ENCODE measurements at regions not wholly inside any gene's neighbourhood (a gene's known extent, or its start where the extent isn't known, plus 50 kb on each side); places are given as distances from the start of the nearest gene placed in this dataset.
"Not testable (repeated sequence)": the region's sequence is repeated elsewhere in the genome, so short reads cannot be mapped to it uniquely, and the experiment has no call there.

- not testable (repeated sequence) for H2AFZ ChIP-seq (ENCODE audit: insufficient read depth, low read length, poor library complexity); H2BK12ac ChIP-seq (ENCODE audit: low read length); H3K79me1 ChIP-seq (ENCODE audit: low read length); H3K18ac ChIP-seq (ENCODE audit: low read length); H3K4me1 ChIP-seq (ENCODE audit: control insufficient read depth in 1 of 2, insufficient read depth in 2 of 2, low read length in 2 of 2); H3K4me3 ChIP-seq (ENCODE audit: low read depth, low read length); H3K27ac ChIP-seq (ENCODE audit: low read depth, low read length); H3K9ac ChIP-seq (ENCODE audit: low read length); H3K14ac ChIP-seq (ENCODE audit: low read length); H4K91ac ChIP-seq (ENCODE audit: low read depth, low read length); H3K36me3 ChIP-seq (ENCODE audit: control insufficient read depth in 1 of 2, insufficient read depth in 2 of 2, low read length in 2 of 2); H4K8ac ChIP-seq (ENCODE audit: low read depth, low read length); H4K12ac ChIP-seq (ENCODE audit: low read depth, low read length); H3K4me2 ChIP-seq (ENCODE audit: low read length); DNase-seq; H3K9me3 ChIP-seq (ENCODE audit: insufficient read depth, low read depth, low read length); H3K4ac ChIP-seq (ENCODE audit: low read depth, low read length); H2BK120ac ChIP-seq (ENCODE audit: insufficient read depth, low read length, poor library complexity); H3K27me3 ChIP-seq (ENCODE audit: insufficient read depth, low read length); H3K79me2 ChIP-seq (ENCODE audit: control insufficient read depth, insufficient read depth, low read length, poor library complexity); H2AK5ac ChIP-seq (ENCODE audit: low read length); H2BK5ac ChIP-seq (ENCODE audit: low read depth, low read length, poor library complexity); H3K23ac ChIP-seq (ENCODE audit: low read length)
- no CpG with 5 or more reads among the region's 1 CpG for whole genome bisulfite sequencing (ENCODE audit: extremely low coverage, insufficient coverage, insufficient read length)
Measured at GRCh38 chr12:46988122-46988521, 91.3 kb upstream of the PCED1B start.

- Histone ChIP-seq H3K9me3 (ENCODE audit: insufficient read depth, low read depth, low read length) (peaks cover 3% of the 10 kb centered on the region), H2AK5ac (ENCODE audit: low read length) (no peak overlapping the region), H3K4me1 (ENCODE audit: control insufficient read depth in 1 of 2, insufficient read depth in 2 of 2, low read length in 2 of 2) (no peaks in the 10 kb centered on the region), H3K4ac (ENCODE audit: low read depth, low read length) (no peak overlapping the region), H3K79me2 (ENCODE audit: control insufficient read depth, insufficient read depth, low read length, poor library complexity) (no peaks in the 10 kb centered on the region), H2BK12ac (ENCODE audit: low read length) (no peak overlapping the region), H3K4me2 (ENCODE audit: low read length) (no peak overlapping the region), H4K12ac (ENCODE audit: low read depth, low read length) (no peak overlapping the region), H2BK120ac (ENCODE audit: insufficient read depth, low read length, poor library complexity) (no peak overlapping the region), H3K27me3 (ENCODE audit: insufficient read depth, low read length) (no peaks in the 10 kb centered on the region), H3K79me1 (ENCODE audit: low read length) (no peaks in the 10 kb centered on the region), H3K27ac (ENCODE audit: low read depth, low read length) (no peak overlapping the region), H3K23ac (ENCODE audit: low read length) (no peak overlapping the region), H2BK5ac (ENCODE audit: low read depth, low read length, poor library complexity) (no peak overlapping the region), H4K8ac (ENCODE audit: low read depth, low read length) (no peak overlapping the region), H3K14ac (ENCODE audit: low read length) (no peak overlapping the region), H3K18ac (ENCODE audit: low read length) (no peak overlapping the region), H3K36me3 (ENCODE audit: control insufficient read depth in 1 of 2, insufficient read depth in 2 of 2, low read length in 2 of 2) (no peaks in the 10 kb centered on the region), H3K4me3 (ENCODE audit: low read depth, low read length) (no peak overlapping the region), H4K91ac (ENCODE audit: low read depth, low read length) (no peak overlapping the region), H3K9ac (ENCODE audit: low read length) (no peak overlapping the region), H2AFZ (ENCODE audit: insufficient read depth, low read length, poor library complexity) (no peak overlapping the region)
- DNase-seq = no peak
- WGBS (ENCODE audit: extremely low coverage, insufficient coverage, insufficient read length) = no CpG with 5 or more reads among the region's 1 CpG
Measured at GRCh38 chr12:46990211-46990610, 89.2 kb upstream of the PCED1B start.

- H2AFZ ChIP-seq (ENCODE audit: insufficient read depth, low read length, poor library complexity); H3K79me1 ChIP-seq (ENCODE audit: low read length); H3K27me3 ChIP-seq (ENCODE audit: insufficient read depth, low read length); H3K4me1 ChIP-seq (ENCODE audit: control insufficient read depth in 1 of 2, insufficient read depth in 2 of 2, low read length in 2 of 2); H2BK120ac ChIP-seq (ENCODE audit: insufficient read depth, low read length, poor library complexity); H3K79me2 ChIP-seq (ENCODE audit: control insufficient read depth, insufficient read depth, low read length, poor library complexity); H3K14ac ChIP-seq (ENCODE audit: low read length); H4K8ac ChIP-seq (ENCODE audit: low read depth, low read length); H2AK5ac ChIP-seq (ENCODE audit: low read length); H3K9me3 ChIP-seq (ENCODE audit: insufficient read depth, low read depth, low read length); H3K27ac ChIP-seq (ENCODE audit: low read depth, low read length); H2BK12ac ChIP-seq (ENCODE audit: low read length); H3K9ac ChIP-seq (ENCODE audit: low read length); H3K18ac ChIP-seq (ENCODE audit: low read length); DNase-seq; H3K23ac ChIP-seq (ENCODE audit: low read length); H3K4me3 ChIP-seq (ENCODE audit: low read depth, low read length); H4K91ac ChIP-seq (ENCODE audit: low read depth, low read length); H3K4me2 ChIP-seq (ENCODE audit: low read length); H2BK5ac ChIP-seq (ENCODE audit: low read depth, low read length, poor library complexity); H3K36me3 ChIP-seq (ENCODE audit: control insufficient read depth in 1 of 2, insufficient read depth in 2 of 2, low read length in 2 of 2); H3K4ac ChIP-seq (ENCODE audit: low read depth, low read length); H4K12ac ChIP-seq (ENCODE audit: low read depth, low read length): not testable (repeated sequence)
- no CpG with 5 or more reads among the region's 6 CpGs for WGBS (ENCODE audit: extremely low coverage, insufficient coverage, insufficient read length)
Measured at GRCh38 chr12:46992051-46992450, 87.4 kb upstream of the PCED1B start.

- Histone ChIP-seq H4K8ac (ENCODE audit: low read depth, low read length) (no peak overlapping the region), H3K4me1 (ENCODE audit: control insufficient read depth in 1 of 2, insufficient read depth in 2 of 2, low read length in 2 of 2) (no peaks in the 10 kb centered on the region)
Measured at GRCh38 chr12:46998811-46999368, 80.5 kb upstream of the PCED1B start.

More at GRCh38 chr12:46998811-46999368, 80.5 kb upstream of the PCED1B start:
- no peak overlapping the region for H3K18ac ChIP-seq (ENCODE audit: low read length)
- no peaks in the 10 kb centered on the region for H3K9me3 ChIP-seq (ENCODE audit: insufficient read depth, low read depth, low read length)
- WGBS (ENCODE audit: extremely low coverage, insufficient coverage, insufficient read length) = no CpG with 5 or more reads among the region's 5 CpGs
- no peak overlapping the region for H3K23ac ChIP-seq (ENCODE audit: low read length)
- no peak overlapping the region for H3K9ac ChIP-seq (ENCODE audit: low read length)
- no peak overlapping the region for H3K4ac ChIP-seq (ENCODE audit: low read depth, low read length)
- no peak overlapping the region for H2BK5ac ChIP-seq (ENCODE audit: low read depth, low read length, poor library complexity)
- no peaks in the 10 kb centered on the region for H3K36me3 ChIP-seq (ENCODE audit: control insufficient read depth in 1 of 2, insufficient read depth in 2 of 2, low read length in 2 of 2)
- no peak overlapping the region for H3K4me3 ChIP-seq (ENCODE audit: low read depth, low read length)
- no peak overlapping the region for H4K91ac ChIP-seq (ENCODE audit: low read depth, low read length)
- H3K14ac ChIP-seq (ENCODE audit: low read length) = no peak overlapping the region
- no peak overlapping the region for H3K27ac ChIP-seq (ENCODE audit: low read depth, low read length)
- H3K4me2 ChIP-seq (ENCODE audit: low read length) = no peak overlapping the region
- H3K79me2 ChIP-seq (ENCODE audit: control insufficient read depth, insufficient read depth, low read length, poor library complexity) = no peaks in the 10 kb centered on the region
- H2BK12ac ChIP-seq (ENCODE audit: low read length) = no peak overlapping the region
- DNase-seq = peak in 1 of 2 donors; percentile 72
- H2AK5ac ChIP-seq (ENCODE audit: low read length) = no peak overlapping the region
- no peaks in the 10 kb centered on the region for H3K79me1 ChIP-seq (ENCODE audit: low read length)
- no peaks in the 10 kb centered on the region for H3K27me3 ChIP-seq (ENCODE audit: insufficient read depth, low read length)
- H4K12ac ChIP-seq (ENCODE audit: low read depth, low read length) = no peak overlapping the region
- no peak overlapping the region for H2AFZ ChIP-seq (ENCODE audit: insufficient read depth, low read length, poor library complexity)
- no peak overlapping the region for H2BK120ac ChIP-seq (ENCODE audit: insufficient read depth, low read length, poor library complexity)
